HG03060 (cell line): ENCODE measurements at regions not wholly inside any gene's neighbourhood (a gene's known extent, or its start where the extent isn't known, plus 50 kb on each side); places are given as distances from the start of the nearest gene placed in this dataset.
A peak's percentile ranks its signal among the peaks of the same experiment; 100 is the strongest.
"Not testable (repeated sequence)": the region's sequence is repeated elsewhere in the genome, so short reads cannot be mapped to it uniquely, and the experiment has no call there.

ENCODE experiments used
- ATAC-seq: cut with Tn5 transposase; IDR thresholded peaks from one replicate; pipeline ENCODE4 v1.9.1; 2021; ENCODE audit warnings: low read depth, moderate number of reproducible peaks; ENCODE audit not compliant: unreplicated experiment

- no peak for ATAC-seq
Observed at GRCh38 chr1:172795741-172796140, 136.8 kb downstream of the FASLG start.

DNA sequence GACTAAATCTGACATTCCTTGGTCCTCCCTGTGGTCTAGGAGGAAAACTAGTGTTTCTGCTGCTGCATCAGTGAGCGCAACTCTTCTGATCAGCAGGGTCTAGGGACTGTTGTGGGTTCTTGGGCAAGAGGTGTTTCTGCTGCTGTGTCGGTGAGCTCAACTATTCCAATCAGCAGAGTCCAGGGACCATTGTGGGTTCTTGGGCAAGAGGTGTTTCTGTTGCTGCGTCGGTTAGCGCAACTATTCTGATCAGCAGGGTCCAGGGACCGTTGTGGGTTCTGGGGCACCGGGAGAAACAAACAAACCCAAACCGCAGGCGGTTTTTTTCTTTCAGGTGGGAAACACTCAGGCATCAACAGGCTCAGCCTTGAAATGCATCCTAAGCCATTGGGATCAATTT, 140.9 kb downstream of the FASLG start:
- not testable (repeated sequence) for ATAC-seq

- ATAC-seq = no peak
Observed at GRCh38 chr1:172801771-172802322, 142.9 kb downstream of the FASLG start.

DNA sequence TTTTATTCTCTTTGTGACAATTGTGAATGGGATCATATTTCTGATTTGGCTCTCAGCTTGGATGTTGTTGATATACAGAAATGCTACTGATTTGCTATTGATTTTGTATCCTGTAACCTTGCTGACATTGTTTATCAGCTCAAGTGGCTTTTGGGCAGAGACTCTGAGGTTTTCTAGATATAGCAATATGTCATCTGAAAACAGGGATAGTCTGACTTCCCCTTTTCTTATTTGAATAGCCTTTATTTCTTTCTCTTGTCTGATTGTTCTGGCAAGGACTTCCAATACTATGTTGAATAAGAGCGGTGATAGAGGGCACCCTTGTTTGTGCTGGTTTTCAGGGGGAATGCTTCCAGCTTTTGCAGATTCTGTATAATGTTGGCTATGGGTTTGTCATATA, 150.8 kb downstream of the FASLG start:
- no peak for ATAC-seq

DNA sequence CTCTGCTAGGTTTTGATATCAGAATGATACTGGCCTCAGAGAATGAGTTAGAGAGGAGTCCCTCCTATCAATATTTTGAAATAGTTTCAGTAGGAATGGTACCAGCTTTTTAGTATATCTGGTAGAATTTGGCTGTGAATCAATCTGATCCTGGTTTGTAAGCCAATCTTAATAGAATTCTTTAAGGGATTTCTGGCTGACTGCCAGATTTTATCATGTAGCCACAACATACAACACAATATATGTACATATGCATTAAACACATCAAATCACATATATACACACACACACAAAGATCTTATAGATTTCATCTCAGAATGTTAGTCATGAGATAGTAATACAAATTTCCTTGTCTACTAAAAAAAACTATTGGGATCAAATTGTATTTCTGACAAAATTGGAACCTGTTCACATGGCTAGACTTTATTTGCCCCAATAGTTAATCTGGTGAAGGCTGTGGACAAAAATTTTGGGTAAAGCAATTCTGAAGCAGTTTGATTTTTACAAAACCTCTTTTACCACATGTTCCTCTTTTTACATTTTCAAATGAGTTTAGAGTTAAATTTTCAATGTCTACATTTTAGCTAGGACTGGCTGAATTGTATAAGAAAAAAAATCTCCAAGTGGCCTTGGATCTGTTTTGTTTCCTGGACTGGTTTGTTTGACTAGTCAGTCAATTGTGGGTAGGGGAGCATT, 151.7 kb downstream of the FASLG start:
- no peak for ATAC-seq

- no peak for ATAC-seq
Observed at GRCh38 chr1:172811694-172812093, 152.8 kb downstream of the FASLG start.

DNA sequence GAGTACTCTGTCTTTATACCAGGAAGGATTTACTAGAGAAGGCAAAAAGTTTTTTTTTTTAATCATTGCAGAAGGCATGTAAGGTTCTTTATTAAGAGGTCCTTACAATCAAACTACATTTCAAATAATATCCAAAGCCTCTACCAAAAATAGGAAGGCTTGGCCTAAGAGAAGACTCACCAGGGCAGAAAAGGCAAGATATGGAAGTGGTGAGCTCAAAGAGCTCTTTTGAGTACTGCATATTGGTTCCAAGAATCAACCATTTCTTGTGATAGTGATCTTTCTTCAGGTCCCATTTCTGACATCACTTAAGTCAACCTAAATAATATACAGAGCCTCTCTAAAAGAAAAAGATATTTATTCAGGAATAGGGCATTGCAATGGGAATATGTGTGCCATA, 153.2 kb downstream of the FASLG start:
- ATAC-seq = no peak

DNA sequence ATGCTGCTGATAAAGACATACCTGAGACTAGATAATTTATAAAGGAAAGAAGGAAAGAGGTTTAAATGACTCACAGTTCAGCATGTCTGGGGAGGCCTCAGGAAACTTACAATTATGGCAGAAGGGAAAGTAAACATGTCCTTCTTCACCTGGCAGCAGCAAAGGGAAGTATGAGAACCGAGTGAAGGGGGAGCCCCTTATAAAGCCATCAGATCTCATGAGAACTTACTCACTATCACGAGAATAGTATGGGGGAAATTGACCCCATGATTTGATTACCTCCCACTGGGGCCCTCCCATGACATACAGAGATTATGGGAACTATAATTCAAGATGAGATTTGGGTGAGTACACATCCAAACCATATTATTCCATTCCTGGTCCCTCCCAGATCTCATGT, 154.4 kb downstream of the FASLG start:
- ATAC-seq = no peak

- no peak for ATAC-seq
Observed at GRCh38 chr1:172814428-172814827, 155.5 kb downstream of the FASLG start.

- no peak for ATAC-seq
Observed at GRCh38 chr1:172815740-172816139, 156.8 kb downstream of the FASLG start.

- peak; percentile 92 for ATAC-seq
Observed at GRCh38 chr1:172818841-172819527, 160.1 kb downstream of the FASLG start.

GRCh38 chr1:172820475-172821158, 161.7 kb downstream of the FASLG start:
- ATAC-seq = no peak

DNA sequence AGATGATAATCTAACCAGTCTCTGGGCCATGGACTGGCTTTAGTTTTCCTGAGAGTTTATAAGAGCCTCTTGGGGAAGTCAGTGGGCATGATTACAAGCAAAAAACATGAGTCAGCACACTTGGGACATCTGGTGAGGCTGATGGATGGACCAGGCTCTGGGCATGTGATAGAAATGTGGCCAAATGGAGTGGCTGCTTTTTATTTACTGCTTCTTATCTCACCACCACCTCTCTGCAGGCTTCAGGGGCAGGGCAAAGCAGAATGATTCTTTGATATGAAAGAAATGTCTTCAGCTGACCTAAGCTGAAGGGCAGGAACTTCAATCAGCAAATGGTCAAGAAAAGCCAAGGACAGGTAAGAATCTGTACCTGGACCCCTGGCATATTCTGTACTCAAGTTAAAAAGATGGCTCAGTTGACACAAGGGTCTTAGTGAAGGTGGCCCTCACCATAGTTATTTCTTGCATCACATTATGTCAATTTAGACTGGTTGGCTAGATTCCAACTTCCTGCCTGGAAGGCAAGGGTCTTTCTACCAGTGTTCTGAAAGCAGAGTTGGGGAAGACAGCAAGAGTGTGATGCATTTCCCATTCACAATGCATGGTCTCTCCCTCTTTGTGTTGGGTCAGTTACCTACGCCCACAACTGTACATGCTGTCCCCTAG, 162.8 kb downstream of the FASLG start:
- no peak for ATAC-seq

DNA sequence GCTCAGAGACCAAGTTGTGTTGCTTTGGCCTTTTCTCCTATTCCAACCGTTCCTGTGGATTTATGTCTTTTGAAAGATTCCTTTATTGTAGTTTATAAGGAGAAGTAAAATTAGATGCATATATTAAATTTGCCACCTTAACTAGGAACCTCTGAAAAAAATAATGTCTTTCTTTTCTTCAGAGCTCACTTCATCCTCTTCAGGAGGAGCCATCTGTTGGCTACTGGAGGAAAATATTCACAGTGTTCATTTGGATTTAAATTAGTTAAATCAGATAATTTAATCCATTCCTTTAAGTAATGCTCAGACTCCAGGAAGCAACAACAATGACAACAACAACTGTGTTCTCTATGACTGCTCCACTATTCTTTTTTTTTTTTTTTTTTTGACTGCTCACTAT, 164.0 kb downstream of the FASLG start:
- ATAC-seq = no peak

DNA sequence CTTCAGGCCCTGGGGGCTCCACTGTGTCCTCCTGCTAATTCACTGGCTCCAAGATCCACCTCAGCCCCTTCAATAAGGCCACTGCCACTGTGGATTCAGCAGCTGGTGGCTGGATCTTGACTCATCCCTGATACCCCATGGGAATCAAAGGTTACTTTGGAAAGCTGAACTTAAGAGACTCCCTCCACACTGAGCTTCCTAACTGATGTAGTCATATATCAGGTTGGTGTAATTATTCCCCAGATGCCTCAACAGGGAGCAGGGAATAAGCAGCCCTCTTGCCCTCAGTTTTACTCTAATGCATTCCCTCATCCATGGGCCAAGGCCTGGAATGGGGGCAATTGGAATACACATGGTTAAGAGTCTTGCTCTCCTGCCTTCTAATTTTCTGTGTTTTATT, 164.6 kb downstream of the FASLG start:
- no peak for ATAC-seq

- no peak for ATAC-seq
Observed at GRCh38 chr1:172824209-172824608, 165.3 kb downstream of the FASLG start.

GRCh38 chr1:172826096-172826741, 167.3 kb downstream of the FASLG start:
- ATAC-seq = no peak

DNA sequence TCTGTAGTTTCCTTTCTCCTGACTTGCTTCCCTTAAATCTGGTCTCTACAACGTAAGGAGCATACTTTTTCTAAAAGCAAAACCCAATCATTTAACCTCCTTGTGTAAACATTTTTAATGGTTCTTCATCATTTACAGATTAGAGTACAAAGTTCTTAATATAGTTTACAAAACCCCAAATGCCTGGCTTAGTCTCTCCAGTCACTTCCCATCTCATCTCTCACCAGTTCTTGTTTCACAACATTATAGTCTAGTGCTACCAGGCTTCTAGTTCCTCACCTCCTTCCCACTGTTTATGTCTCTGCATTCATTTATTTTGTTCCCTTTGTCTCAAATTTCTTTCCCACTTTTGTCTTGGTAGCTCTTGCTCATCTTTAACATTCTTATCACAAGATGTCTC, 168.4 kb downstream of the FASLG start:
- ATAC-seq = no peak

DNA sequence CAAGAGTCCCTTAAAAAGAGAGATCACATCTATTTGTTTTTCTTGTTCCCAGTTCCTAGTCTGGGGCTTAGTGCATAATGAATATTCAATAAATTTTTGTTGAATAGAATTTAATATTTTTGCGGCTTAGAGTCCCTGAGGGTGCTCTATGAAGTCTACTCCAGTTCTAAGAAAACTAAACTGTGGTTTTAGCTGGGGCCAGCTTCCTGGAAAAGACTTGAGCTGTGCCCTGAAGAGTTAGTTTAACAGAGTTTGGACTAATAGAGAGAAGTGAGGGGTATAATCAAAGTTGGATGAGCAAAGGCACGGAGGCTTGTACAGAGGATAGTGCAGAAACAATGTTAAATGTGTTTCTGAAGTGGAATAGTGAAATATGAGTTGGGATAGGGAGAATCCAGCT, 168.9 kb downstream of the FASLG start:
- ATAC-seq = no peak

GRCh38 chr1:172832006-172832725, 173.3 kb downstream of the FASLG start:
- no peak for ATAC-seq
